Fibroblast of lung (primary cell): ENCODE measurements at regions not wholly inside any gene's neighbourhood (a gene's known extent, or its start where the extent isn't known, plus 50 kb on each side); places are given as distances from the start of the nearest gene placed in this dataset.

Source experiments
- DNase-seq, 2 donors: peaks; one replicate each; pipeline versions ENCODE4 v3.0.0 to v3.0.0-alpha.2; 2010; ENCODE audit warnings: low read depth in 2 of 2
- H2AFZ ChIP-seq: 2 replicates; pipeline ENCODE4 v1.5.1; 2012; ENCODE audit warnings: low read length, control low read depth, inconsistent platforms
- H3K27ac ChIP-seq: 2 replicates; pipeline ENCODE4 v1.5.1; 2011; ENCODE audit warnings: low read length, control low read depth; ENCODE audit not compliant: insufficient read depth
- H3K27me3 ChIP-seq: 2 replicates; pipeline ENCODE4 v1.5.1; 2011; ENCODE audit warnings: mild to moderate bottlenecking, low read length; ENCODE audit not compliant: control insufficient read depth, insufficient read depth
- H3K36me3 ChIP-seq: 2 replicates; pipeline ENCODE4 v1.5.1; 2011; ENCODE audit warnings: low read length; ENCODE audit not compliant: control insufficient read depth, insufficient read depth
- H3K4me1 ChIP-seq: 2 replicates; pipeline ENCODE4 v1.5.1; 2011; ENCODE audit warnings: low read length; ENCODE audit not compliant: control insufficient read depth, insufficient read depth; ENCODE audit errors: extremely low read depth
- H3K4me2 ChIP-seq: 2 replicates; pipeline ENCODE4 v1.5.1; 2011; ENCODE audit warnings: low read length, control low read depth; ENCODE audit not compliant: insufficient read depth; ENCODE audit errors: extremely low read depth
- H3K4me3 ChIP-seq, 4 experiments: fragments of 200-600 bp in 1 of 4; sonication (generic) in 1 of 4; replicated peaks in 1 of 4; 2 replicates each; pipeline ENCODE4 v1.5.1; 2011 to 2016; ENCODE audit warnings: low read length in 4 of 4, low read depth in 3 of 4, mild to moderate bottlenecking in 3 of 4, control low read depth in 2 of 4, inconsistent platforms in 1 of 4, mixed read lengths in 1 of 4; ENCODE audit not compliant: insufficient read depth in 1 of 4; ENCODE audit errors: control extremely low read depth in 1 of 4
- H3K79me2 ChIP-seq: 2 replicates; pipeline ENCODE4 v1.5.1; 2012; ENCODE audit warnings: mild to moderate bottlenecking, low read length, inconsistent platforms; ENCODE audit not compliant: control insufficient read depth, insufficient read depth
- H3K9ac ChIP-seq: 2 replicates; pipeline ENCODE4 v1.5.1; 2011; ENCODE audit warnings: mild to moderate bottlenecking, low read length, control low read depth; ENCODE audit not compliant: insufficient read depth
- H3K9me3 ChIP-seq: 2 replicates; pipeline ENCODE4 v1.5.1; 2012; ENCODE audit warnings: low read depth, low read length; ENCODE audit not compliant: control insufficient read depth, insufficient read depth
- H4K20me1 ChIP-seq: 2 replicates; pipeline ENCODE4 v1.5.1; 2011; ENCODE audit warnings: low read length; ENCODE audit not compliant: control insufficient read depth, insufficient read depth; ENCODE audit errors: extremely low read depth
- EZH2 ChIP-seq: IDR thresholded peaks from 2 replicates; pipeline ENCODE4 v1.5.1; 2012; ENCODE audit warnings: low read length, control low read depth, mild to moderate bottlenecking; ENCODE audit errors: missing control alignments
- TF ChIP-seq, protein P1 (sequence below), 2 donors: IDR thresholded peaks in 1 of 2; conservative IDR thresholded peaks in 1 of 2; 1 replicate in 1 of 2; 2 replicates in 1 of 2; pipeline ENCODE4 v1.5.1; 2011 to 2012; ENCODE audit warnings: low read length in 2 of 2, control low read depth in 1 of 2, inconsistent platforms in 1 of 2, low read depth in 1 of 2, mild to moderate bottlenecking in 1 of 2

DNA sequence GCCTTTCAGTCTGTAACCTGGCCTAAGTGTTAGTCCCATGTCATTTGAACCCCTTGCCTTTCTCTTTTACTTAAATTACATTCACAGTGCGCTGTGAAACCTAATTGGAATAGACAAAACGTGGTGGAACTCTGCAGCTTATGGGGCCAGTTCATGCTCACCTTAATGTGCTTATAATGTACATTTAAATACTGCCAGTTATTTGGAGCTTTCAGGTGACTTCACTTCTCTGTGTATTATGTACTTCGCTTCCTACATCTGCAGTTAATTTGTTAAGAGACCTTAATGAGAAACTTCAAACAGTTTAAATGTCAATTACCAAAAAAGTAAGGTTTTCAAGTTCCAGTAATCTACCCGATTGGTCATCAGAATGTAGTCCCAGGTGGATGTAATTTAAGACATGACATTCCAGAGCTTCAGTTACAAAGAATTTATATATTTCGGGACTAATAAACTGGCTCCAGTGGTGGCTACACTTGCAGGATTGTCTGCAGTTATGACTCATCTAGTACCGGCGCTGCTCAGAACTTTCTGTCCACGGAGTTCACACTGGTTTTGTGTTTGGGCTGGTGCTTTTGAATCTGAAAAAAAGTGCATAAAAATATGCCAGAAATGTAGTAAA lies 125.3 kb downstream of the TM9SF2 start:
- Histone ChIP-seq H3K27ac (no peak overlapping the region), H2AFZ (no peak overlapping the region), H3K36me3 (no peaks in the 10 kb centered on the region), H3K79me2 (no peaks in the 10 kb centered on the region), H3K9me3 (no peaks in the 10 kb centered on the region), H4K20me1 (no peaks in the 10 kb centered on the region), H3K4me1 (no peaks in the 10 kb centered on the region), H3K4me2 (no peak overlapping the region), H3K4me3 (no peak overlapping the region), H3K27me3 (no peaks in the 10 kb centered on the region), H3K9ac (no peak overlapping the region)
- TF ChIP-seq, protein P1, sequence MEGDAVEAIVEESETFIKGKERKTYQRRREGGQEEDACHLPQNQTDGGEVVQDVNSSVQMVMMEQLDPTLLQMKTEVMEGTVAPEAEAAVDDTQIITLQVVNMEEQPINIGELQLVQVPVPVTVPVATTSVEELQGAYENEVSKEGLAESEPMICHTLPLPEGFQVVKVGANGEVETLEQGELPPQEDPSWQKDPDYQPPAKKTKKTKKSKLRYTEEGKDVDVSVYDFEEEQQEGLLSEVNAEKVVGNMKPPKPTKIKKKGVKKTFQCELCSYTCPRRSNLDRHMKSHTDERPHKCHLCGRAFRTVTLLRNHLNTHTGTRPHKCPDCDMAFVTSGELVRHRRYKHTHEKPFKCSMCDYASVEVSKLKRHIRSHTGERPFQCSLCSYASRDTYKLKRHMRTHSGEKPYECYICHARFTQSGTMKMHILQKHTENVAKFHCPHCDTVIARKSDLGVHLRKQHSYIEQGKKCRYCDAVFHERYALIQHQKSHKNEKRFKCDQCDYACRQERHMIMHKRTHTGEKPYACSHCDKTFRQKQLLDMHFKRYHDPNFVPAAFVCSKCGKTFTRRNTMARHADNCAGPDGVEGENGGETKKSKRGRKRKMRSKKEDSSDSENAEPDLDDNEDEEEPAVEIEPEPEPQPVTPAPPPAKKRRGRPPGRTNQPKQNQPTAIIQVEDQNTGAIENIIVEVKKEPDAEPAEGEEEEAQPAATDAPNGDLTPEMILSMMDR (conservative IDR thresholded peaks at IDR 0.05 in 1 of 2, IDR thresholded peaks at IDR 0.05 in 1 of 2; ENCODE audit: low read depth in 1 of 2, low read length in 2 of 2), result no peak
- TF ChIP-seq EZH2, result no peak
- peak; percentile 31 to 64 for DNase-seq

DNA sequence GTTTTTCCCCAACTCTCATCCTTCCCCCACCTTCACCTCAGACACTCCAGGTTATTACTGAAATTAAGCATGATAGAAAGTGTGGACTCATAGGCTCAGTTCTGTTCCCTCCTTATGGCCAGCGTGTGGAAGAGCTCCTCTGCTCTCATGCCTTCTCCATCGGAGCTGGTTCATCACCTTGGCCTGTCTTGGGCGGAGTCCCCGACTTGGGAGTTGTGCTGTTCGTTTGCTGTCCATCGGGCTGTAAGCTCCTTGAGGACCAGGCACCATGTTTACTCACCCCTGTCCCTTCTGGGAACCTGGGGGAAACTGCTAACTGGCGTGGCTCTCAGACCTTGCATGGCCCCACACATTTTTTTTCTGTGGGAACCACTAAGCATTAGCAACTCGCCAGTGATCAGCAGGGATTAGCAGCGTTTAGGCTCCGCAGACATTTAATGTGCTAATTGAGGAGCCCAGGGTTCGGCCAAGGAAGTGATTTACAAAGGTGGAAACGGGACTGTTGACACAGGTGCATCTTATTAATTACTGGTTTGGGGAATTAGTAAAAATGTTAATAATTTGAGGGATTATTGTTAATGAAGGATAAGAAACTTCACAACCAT lies 123.8 kb downstream of the TM9SF2 start:
- H3K4me2 ChIP-seq, result no peak overlapping the region
- TF ChIP-seq, protein P1 (conservative IDR thresholded peaks at IDR 0.05 in 1 of 2, IDR thresholded peaks at IDR 0.05 in 1 of 2; ENCODE audit: low read depth in 1 of 2, low read length in 2 of 2), result no peak
- TF ChIP-seq EZH2, result no peak
- H2AFZ ChIP-seq, result no peak overlapping the region
- H3K27ac ChIP-seq, result no peak overlapping the region
- no peak for DNase-seq
- no peaks in the 10 kb centered on the region for H3K9me3 ChIP-seq
- H3K36me3 ChIP-seq, result no peaks in the 10 kb centered on the region
- H3K4me3 ChIP-seq, result no peak overlapping the region
- no peaks in the 10 kb centered on the region for H3K4me1 ChIP-seq
- no peaks in the 10 kb centered on the region for H3K27me3 ChIP-seq
- H4K20me1 ChIP-seq, result no peaks in the 10 kb centered on the region
- H3K9ac ChIP-seq, result no peak overlapping the region
- H3K79me2 ChIP-seq, result no peaks in the 10 kb centered on the region

DNA sequence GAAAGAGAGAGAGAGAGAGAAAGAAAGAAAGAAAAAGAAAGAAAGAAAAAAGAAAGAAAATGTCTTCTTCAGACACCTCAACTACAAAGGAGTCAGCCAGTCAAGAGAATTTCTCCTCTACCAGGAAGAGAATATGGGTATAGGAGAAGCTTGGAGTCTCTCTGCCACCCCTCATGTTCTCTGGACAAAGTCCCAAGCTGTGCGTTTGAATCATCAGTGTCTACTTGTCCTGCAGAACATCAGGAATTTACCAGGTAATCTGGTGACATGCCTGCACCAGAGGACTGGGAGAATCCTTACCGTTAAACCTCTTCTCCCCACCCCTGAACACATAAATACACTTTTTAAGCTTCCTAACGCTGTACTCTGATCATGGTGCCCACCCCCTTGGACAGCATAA lies 119.5 kb downstream of the TM9SF2 start:
- Histone ChIP-seq H4K20me1 (no peaks in the 10 kb centered on the region), H3K4me3 (no peak overlapping the region), H3K4me1 (no peaks in the 10 kb centered on the region), H3K9me3 (no peaks in the 10 kb centered on the region), H3K9ac (no peak overlapping the region), H3K27ac (no peak overlapping the region), H2AFZ (no peak overlapping the region), H3K4me2 (no peak overlapping the region), H3K27me3 (no peaks in the 10 kb centered on the region), H3K36me3 (no peaks in the 10 kb centered on the region), H3K79me2 (no peaks in the 10 kb centered on the region)
- DNase-seq, result no peak
- TF ChIP-seq, protein P1 (conservative IDR thresholded peaks at IDR 0.05 in 1 of 2, IDR thresholded peaks at IDR 0.05 in 1 of 2; ENCODE audit: low read depth in 1 of 2, low read length in 2 of 2), result no peak
- no peak for TF ChIP-seq EZH2
